HEK293T (cell line): ENCODE measurements at regions not wholly inside any gene's neighbourhood (a gene's known extent, or its start where the extent isn't known, plus 50 kb on each side); places are given as distances from the start of the nearest gene placed in this dataset.
A peak's percentile ranks its signal among the peaks of the same experiment; 100 is the strongest.

Experiments used
- CTCF ChIA-PET: fragments of 350-600 bp; formaldehyde crosslinking; extraction: SDS; loops from one replicate; lab custom pipeline; 2021; ENCODE audit warnings: antibody characterized with exemption, inconsistent platforms; lab: Yijun Ruan, JAX
- POLR2A ChIA-PET: fragments of 350-600 bp; formaldehyde crosslinking; extraction: SDS; loops from one replicate; lab custom pipeline; 2020; ENCODE audit warnings: antibody characterized with exemption, inconsistent platforms; lab: Yijun Ruan, JAX
- DNase-seq: peaks from one replicate; pipeline ENCODE4 v3.0.0; 2012; ENCODE audit warnings: mixed read lengths; ENCODE audit errors: extremely low spot score
- ARNT ChIP-seq: fragments of 450-650 bp; IDR thresholded peaks from 2 replicates; pipeline ENCODE4 v1.6.1; 2017; ENCODE audit warnings: mild to moderate bottlenecking
- BHLHE40 ChIP-seq: fragments of 450-650 bp; IDR thresholded peaks from 2 replicates; pipeline ENCODE4 v1.6.1; 2016; ENCODE audit warnings: mild to moderate bottlenecking, moderate library complexity, borderline replicate concordance
- CTBP1 ChIP-seq: fragments of 450-650 bp; IDR thresholded peaks from 2 replicates; pipeline ENCODE4 v1.6.1; 2016; ENCODE audit warnings: borderline replicate concordance
- ELF4 ChIP-seq: fragments of 450-650 bp; IDR thresholded peaks from 2 replicates; pipeline ENCODE4 v1.6.1; 2017; ENCODE audit warnings: antibody characterized with exemption
- FOXA1 ChIP-seq: fragments of 450-650 bp; IDR thresholded peaks from 2 replicates; pipeline ENCODE4 v1.6.1; 2016; ENCODE audit warnings: mild to moderate bottlenecking
- FOXK2 ChIP-seq: fragments of 450-650 bp; IDR thresholded peaks from 2 replicates; pipeline ENCODE4 v1.6.1; 2016; ENCODE audit warnings: mild to moderate bottlenecking
- FOXM1 ChIP-seq: fragments of 450-650 bp; IDR thresholded peaks from 2 replicates; pipeline ENCODE4 v1.6.1; 2017; ENCODE audit warnings: mild to moderate bottlenecking, borderline replicate concordance
- HDGF ChIP-seq: fragments of 450-650 bp; IDR thresholded peaks from 2 replicates; pipeline ENCODE4 v1.6.1; 2017; ENCODE audit warnings: antibody characterized with exemption, borderline replicate concordance
- L3MBTL2 ChIP-seq: fragments of 450-650 bp; conservative IDR thresholded peaks from 2 replicates; pipeline ENCODE4 v1.6.1; 2016; ENCODE audit warnings: mild to moderate bottlenecking
- LEF1 ChIP-seq: fragments of 450-650 bp; IDR thresholded peaks from 2 replicates; pipeline ENCODE4 v1.6.1; 2017; ENCODE audit warnings: mild to moderate bottlenecking, borderline replicate concordance
- NFRKB ChIP-seq: fragments of 450-650 bp; IDR thresholded peaks from 2 replicates; pipeline ENCODE4 v1.6.1; 2016; ENCODE audit warnings: mild to moderate bottlenecking, moderate library complexity
- SP1 ChIP-seq: fragments of 450-650 bp; IDR thresholded peaks from 2 replicates; pipeline ENCODE4 v1.6.1; 2017
- SUZ12 ChIP-seq: fragments of 450-650 bp; IDR thresholded peaks from 2 replicates; pipeline ENCODE4 v1.6.1; 2016; ENCODE audit warnings: mild to moderate bottlenecking
- TARDBP ChIP-seq: fragments of 450-650 bp; IDR thresholded peaks from 2 replicates; pipeline ENCODE4 v1.6.1; 2016
- ZNF384 ChIP-seq: fragments of 450-650 bp; IDR thresholded peaks from 2 replicates; pipeline ENCODE4 v1.6.1; 2016
- TF ChIP-seq, protein P1 (sequence below): fragments of 450-650 bp; IDR thresholded peaks from 2 replicates; pipeline ENCODE4 v1.6.1; 2016

GRCh38 chr4:128582427-128582870 is 227.1 kb upstream of the JADE1 start:
- TF ChIP-seq SP1 = no peak
- TF ChIP-seq BHLHE40 = no peak
- TF ChIP-seq TARDBP = no peak
- no peak for TF ChIP-seq FOXM1
- no peak for TF ChIP-seq ARNT
- no peak for TF ChIP-seq ZNF384
- TF ChIP-seq NFRKB = no peak
- TF ChIP-seq HDGF = no peak
- TF ChIP-seq LEF1 = no peak
- no peak for TF ChIP-seq FOXA1
- ChIA-PET CTCF (no interaction called here), POLR2A (no interaction called here)
- no peak for DNase-seq

GRCh38 chr4:128579154-128579853 is 230.2 kb upstream of the JADE1 start:
- TF ChIP-seq ARNT (no peak), BHLHE40 (no peak), HDGF (no peak), CTBP1 (no peak), FOXA1 (no peak), FOXM1 (no peak), SP1 (no peak), ELF4 (no peak), TARDBP (no peak), FOXK2 (no peak), NFRKB (no peak), ZNF384 (no peak)
- TF ChIP-seq, protein P1, sequence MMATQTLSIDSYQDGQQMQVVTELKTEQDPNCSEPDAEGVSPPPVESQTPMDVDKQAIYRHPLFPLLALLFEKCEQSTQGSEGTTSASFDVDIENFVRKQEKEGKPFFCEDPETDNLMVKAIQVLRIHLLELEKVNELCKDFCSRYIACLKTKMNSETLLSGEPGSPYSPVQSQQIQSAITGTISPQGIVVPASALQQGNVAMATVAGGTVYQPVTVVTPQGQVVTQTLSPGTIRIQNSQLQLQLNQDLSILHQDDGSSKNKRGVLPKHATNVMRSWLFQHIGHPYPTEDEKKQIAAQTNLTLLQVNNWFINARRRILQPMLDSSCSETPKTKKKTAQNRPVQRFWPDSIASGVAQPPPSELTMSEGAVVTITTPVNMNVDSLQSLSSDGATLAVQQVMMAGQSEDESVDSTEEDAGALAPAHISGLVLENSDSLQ = no peak
- ChIA-PET POLR2A (interaction anchor here (1.2 kb wide), 1 partner anchor 27 kb away, joined by 6 read pairs; no protein-coding TSS in a partner anchor), CTCF (no interaction called here)

DNA sequence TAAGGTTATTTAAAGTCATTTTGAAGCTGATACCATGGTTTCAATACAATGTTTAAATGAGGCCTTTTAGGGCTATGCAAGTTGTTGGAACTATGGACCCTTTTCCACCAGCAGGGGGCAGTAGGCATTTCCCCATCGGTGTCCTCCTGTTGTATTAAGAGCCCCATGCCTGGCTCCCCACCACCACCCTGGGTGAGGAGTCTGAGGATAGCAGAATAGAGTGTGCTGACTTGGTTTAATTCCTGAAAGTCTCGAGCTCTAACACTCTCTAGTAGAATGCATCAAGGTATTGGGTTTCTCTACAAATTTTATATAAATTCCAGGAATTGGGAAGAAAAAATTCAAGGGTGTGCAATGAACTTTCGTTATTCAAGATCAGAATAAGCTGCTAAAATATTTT is 234.8 kb upstream of the JADE1 start:
- TF ChIP-seq FOXA1 (no peak), TARDBP (no peak), SP1 (no peak), ELF4 (no peak), HDGF (no peak), FOXM1 (no peak), SUZ12 (no peak), FOXK2 (no peak), NFRKB (no peak), L3MBTL2 (no peak), BHLHE40 (no peak), CTBP1 (no peak), ARNT (no peak)
- TF ChIP-seq, protein P1 = no peak
- ChIA-PET POLR2A (interaction anchor here (1.0 to 1.2 kb wide), 2 partner anchors 22 to 235 kb away, joined by 3 read pairs; partner anchors contain the start of gene JADE1), CTCF (interaction anchor here (0.5 to 1.5 kb wide), 6 partner anchors 9 to 197 kb away, joined by 3 to 7 read pairs (median 3); no protein-coding TSS in a partner anchor)
- DNase-seq = peak; percentile 63

More at GRCh38 chr4:128579154-128579853, 230.2 kb upstream of the JADE1 start:
- DNase-seq = no peak

DNA sequence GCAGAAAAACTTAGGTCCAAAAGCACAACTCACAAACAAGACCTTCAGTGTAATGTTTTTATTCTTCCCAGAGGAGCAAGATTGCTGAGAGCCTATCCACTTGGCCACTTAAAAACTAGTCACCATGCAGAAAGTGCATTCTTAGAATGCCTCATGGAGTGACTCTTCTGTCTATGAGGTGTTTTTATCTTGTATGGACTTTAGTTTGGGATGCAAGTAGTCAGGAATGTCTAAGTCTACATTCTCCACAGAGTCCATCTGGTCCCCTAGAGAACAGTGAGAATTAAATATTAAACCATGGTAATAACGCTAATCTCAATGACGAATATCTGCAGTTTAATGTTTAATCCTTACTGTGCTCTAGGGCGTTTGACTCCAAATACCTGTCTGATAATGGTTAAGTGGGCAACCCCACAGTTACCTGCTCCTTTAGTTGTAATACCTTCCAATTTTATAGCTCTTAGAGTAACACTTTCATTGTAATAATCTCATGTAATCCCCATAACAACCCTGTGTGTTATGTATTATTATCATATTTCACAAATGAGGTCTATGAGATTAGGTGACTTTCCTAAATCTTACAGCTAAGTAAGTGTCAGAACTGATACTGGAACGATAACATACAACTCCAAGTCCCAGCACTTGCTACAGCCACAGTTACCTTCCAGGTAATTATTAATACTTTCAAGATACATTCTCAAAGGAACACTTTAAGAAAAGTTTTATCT is 235.6 kb upstream of the JADE1 start:
- no peak for DNase-seq
- no peak for TF ChIP-seq L3MBTL2
- TF ChIP-seq LEF1 = no peak
- TF ChIP-seq FOXK2 = no peak
- TF ChIP-seq FOXA1 = no peak
- no peak for TF ChIP-seq ARNT
- no peak for TF ChIP-seq TARDBP
- no peak for TF ChIP-seq FOXM1
- no peak for TF ChIP-seq HDGF
- no peak for TF ChIP-seq ZNF384
- no peak for TF ChIP-seq CTBP1
- no peak for TF ChIP-seq SP1
- no peak for TF ChIP-seq ELF4
- ChIA-PET POLR2A (interaction anchor here (1.0 to 1.2 kb wide), 2 partner anchors 21 to 236 kb away, joined by 3 read pairs; partner anchors contain the start of gene JADE1), CTCF (interaction anchor here (0.5 to 1.5 kb wide), 5 partner anchors 10 to 197 kb away, joined by 3 to 7 read pairs (median 3); no protein-coding TSS in a partner anchor)

DNA sequence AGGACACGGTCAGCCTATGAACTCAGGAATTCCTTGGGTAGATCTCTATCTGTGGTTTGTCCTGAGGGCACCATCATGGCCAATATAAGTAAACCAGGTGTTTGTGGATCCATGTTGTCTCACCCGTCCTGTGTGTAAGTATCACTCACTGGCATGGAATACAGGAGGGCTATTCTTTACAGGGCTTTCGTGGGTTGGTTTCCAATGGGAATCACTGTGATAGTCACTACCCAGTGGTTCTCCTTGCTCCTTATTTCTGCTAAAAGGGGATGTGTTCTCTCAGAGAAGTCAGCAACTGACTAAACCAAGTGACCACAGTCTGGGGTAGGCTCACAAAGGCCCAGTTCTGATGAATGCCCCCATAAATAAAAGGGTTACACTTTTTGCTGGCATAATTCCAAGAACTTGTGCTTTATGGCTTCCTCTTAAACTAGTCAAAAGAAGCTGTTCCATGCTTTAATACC is 236.7 kb upstream of the JADE1 start:
- DNase-seq = no peak
- TF ChIP-seq ARNT (no peak), FOXA1 (no peak), NFRKB (no peak), FOXK2 (no peak), TARDBP (no peak), L3MBTL2 (no peak), ELF4 (no peak), HDGF (no peak), SUZ12 (no peak), SP1 (no peak), ZNF384 (no peak)
- ChIA-PET CTCF (no interaction called here), POLR2A (no interaction called here)

GRCh38 chr4:128571747-128572146 is 237.8 kb upstream of the JADE1 start:
- CTCF ChIA-PET = no interaction called here
- TF ChIP-seq BHLHE40 = no peak
- TF ChIP-seq L3MBTL2 = no peak
- TF ChIP-seq ARNT = no peak
- TF ChIP-seq FOXM1 = no peak
- no peak for TF ChIP-seq ELF4
- no peak for TF ChIP-seq CTBP1
- TF ChIP-seq SUZ12 = no peak
- TF ChIP-seq FOXA1 = no peak
- no peak for TF ChIP-seq TARDBP
- TF ChIP-seq SP1 = no peak
- TF ChIP-seq, protein P1 = no peak
- no peak for TF ChIP-seq ZNF384
- TF ChIP-seq NFRKB = no peak
- no peak for DNase-seq
- POLR2A ChIA-PET = no interaction called here
